DND-41 (cell line): ENCODE measurements at regions not wholly inside any gene's neighbourhood (a gene's known extent, or its start where the extent isn't known, plus 50 kb on each side); places are given as distances from the start of the nearest gene placed in this dataset.

Experiments
- CTCF ChIP-seq: IDR thresholded peaks from 2 replicates; pipeline ENCODE4 v1.5.1; 2012; ENCODE audit warnings: borderline replicate concordance, low read length, moderate library complexity, mild to moderate bottlenecking; ENCODE audit not compliant: poor library complexity, severe bottlenecking; ENCODE audit errors: extremely low read depth
- EZH2 ChIP-seq: IDR thresholded peaks from 3 replicates; pipeline ENCODE4 v1.6.1; 2012; ENCODE audit warnings: borderline replicate concordance, low read depth, mild to moderate bottlenecking, moderate library complexity, low read length, inconsistent platforms; ENCODE audit not compliant: severe bottlenecking

- no peak for TF ChIP-seq CTCF
- TF ChIP-seq EZH2: no peak
These were observed 314.6 kb downstream of the BLID start for GRCh38 chr11:121801394-121801748.
